Colon (tissue), 2 donors: ENCODE measurements at regions not wholly inside any gene's neighbourhood (a gene's known extent, or its start where the extent isn't known, plus 50 kb on each side); places are given as distances from the start of the nearest gene placed in this dataset.

Experiments used
- FAIRE-seq: peaks from 2 replicates; lab custom pipeline; 2012; peaks lifted over from hg19 to GRCh38; lab: Jason Lieb, UNC
- donor health status: control.
- donor health status: control.

GRCh38 chr6:119637768-119638167 lies 288.2 kb upstream of the MAN1A1 start:
- FAIRE-seq = no peak

GRCh38 chr6:119636060-119636459 lies 286.5 kb upstream of the MAN1A1 start:
- FAIRE-seq = no peak

DNA sequence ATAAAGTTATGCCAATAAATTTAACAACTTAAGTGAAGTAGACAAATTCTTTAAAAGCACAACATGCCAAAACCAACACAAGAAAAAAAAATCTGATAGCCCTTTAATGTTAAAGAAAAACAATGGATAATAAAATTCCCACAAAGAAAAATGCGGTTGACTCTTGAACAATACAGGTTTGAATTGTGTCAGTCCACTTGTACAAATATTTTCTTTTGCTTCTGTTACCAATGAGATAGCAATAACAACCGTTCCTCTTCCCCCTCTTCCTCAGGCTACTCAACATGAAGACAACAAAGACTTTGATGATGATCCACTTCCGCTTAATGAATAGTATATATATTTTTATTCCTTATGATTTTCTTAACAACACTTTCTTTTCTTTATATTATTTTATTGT lies 283.9 kb upstream of the MAN1A1 start:
- FAIRE-seq = no peak

- no peak for FAIRE-seq
Observed at GRCh38 chr6:119630561-119631192, 281.1 kb upstream of the MAN1A1 start.

DNA sequence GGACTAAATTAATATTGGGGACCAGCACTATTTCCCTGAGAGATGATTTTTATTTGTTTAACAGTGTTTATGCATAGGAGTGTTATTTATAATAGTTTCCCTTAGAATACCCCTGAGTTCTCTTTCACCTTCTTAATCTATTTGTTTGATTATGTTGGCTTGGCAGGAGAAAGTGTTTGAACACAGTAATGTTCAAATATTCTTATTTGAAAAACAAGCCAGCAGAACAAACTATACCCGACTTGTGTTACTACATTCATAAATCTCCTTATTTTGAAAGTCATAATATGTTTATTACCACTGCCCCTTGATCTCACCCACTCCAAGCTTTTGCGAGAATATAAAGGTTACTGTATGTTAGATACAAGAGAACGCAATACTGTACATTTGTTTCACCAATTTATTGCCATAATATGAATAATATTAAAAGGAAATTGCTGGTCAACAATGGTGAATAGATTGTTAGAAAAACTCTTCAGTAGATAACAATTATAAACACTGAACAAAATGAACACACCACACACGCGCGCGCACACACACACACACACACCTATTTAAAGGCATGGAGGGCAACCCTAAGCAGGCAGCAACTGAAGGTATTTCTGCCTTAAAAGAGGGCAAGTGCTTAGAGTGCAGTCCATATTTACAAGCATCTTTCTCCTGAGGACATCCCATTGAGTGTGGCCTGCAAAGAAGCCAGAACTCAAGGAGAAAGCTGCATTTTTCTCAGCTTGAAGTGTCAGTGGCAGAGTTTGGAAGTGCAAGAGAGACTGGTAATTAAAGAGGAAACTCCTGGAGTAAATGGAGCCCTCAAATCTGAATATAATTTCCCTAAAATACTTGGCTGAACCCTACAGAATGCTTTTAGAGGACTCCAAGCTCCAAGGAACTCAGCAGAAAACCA lies 279.4 kb upstream of the MAN1A1 start:
- no peak for FAIRE-seq

DNA sequence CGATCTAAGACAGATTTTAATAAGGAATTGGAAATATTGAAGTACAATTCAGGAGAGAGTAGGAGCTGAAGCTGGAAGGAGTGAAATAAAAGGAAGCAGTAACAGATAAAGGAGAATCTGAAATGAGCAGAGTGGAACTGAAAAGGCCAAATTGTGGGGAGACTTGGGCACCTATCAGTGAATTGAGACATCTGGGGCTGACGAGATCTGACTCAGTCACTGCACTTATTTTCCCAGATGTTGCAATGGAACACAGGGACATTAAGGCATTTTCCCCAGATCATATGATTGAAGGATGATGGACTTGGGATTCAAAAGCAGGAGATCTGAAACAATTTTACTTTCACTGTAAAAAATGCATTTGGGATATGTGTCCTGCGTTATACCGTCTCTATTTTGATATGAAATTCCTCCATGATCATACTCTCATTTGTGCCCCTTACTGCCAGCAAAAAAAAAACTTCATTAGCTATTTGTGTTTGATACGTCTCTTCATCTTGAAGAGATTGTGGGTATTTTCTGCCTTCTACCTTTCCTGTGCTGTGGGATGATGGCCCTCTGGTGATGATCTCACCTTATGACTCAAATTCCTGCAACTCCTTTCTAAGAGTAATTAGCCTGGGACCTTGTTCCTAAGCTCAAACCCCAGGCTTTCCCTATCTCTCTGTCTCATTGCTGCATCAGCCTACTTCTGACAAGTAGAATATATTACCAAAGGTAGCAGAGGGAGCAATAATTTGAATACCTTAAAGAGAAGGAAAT lies 278.5 kb upstream of the MAN1A1 start:
- no peak for FAIRE-seq

DNA sequence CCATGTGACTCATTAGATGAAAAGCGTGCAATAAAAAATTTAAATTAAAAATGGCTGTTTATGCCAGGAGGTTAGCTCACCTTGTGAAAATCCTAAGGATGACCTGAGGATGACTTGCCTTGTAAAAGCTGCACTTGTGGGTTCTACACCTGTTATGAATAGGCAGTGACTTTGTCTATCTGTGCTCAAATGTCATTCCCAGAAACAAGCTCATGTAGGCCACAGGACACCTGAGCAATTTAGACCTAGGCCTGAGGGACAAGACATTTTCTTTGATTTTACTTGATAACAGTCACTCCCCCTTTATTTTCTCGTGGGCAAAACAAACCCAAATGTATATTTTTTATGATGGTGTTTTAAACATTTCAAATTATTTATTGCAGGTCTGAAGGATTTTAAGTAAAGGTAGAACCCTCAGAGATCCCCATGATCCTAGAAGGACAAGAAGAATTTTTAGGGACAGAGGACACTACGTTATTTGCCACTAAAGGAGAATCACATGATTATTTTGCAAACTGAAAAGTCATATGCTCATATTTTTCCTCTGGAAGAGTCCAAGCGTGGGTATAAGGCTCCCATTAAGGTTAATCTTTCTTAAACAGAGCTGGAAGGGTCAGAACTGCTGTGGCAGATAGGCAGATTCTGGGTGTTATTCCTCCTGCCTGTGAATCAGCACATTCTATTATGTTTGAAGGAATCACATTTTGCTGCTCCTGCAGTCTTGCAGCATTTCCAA lies 277.5 kb upstream of the MAN1A1 start:
- FAIRE-seq = no peak

GRCh38 chr6:119620846-119621555 lies 271.4 kb upstream of the MAN1A1 start:
- no peak for FAIRE-seq

DNA sequence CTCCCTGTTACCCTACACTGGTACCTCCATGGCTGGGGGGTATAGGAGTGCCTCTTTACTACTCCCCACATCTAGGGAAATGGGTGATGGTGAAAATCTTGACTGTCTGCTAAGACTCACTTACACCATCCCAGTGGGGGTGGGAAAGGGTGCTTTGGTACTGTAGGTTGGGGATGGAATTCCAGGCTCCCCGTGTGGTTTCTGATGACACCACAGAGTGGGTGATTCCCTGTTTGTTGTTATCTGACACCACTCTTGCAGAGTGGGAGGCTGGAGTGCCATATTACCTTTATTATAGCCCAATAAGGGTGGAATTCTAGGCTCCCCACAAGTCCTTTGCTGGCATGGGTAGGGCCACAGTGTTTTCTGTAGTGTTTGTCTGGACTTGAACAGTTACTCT lies 264.6 kb upstream of the MAN1A1 start:
- FAIRE-seq = no peak

DNA sequence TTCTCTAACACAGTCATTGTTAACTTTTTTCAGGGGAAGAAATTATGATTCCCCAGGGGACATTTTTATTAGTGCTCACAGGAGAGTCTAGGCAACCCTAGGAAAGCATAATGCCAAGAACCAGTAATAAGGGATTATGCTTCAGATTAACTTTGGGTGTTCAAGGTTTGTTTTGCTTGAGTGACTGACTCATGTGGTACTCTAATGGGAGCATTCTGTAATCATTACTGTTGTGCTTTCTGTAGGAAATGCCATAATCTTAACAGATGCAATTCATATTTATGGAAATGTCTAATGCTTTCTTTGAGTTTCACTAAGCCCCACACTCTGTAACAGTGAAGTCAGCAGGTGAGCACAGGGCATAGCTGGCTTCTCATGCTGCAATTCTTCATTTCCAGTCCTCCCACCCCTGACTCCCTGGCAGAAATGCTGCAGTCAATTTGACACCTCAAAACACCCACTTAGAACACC lies 263.4 kb upstream of the MAN1A1 start:
- no peak for FAIRE-seq

DNA sequence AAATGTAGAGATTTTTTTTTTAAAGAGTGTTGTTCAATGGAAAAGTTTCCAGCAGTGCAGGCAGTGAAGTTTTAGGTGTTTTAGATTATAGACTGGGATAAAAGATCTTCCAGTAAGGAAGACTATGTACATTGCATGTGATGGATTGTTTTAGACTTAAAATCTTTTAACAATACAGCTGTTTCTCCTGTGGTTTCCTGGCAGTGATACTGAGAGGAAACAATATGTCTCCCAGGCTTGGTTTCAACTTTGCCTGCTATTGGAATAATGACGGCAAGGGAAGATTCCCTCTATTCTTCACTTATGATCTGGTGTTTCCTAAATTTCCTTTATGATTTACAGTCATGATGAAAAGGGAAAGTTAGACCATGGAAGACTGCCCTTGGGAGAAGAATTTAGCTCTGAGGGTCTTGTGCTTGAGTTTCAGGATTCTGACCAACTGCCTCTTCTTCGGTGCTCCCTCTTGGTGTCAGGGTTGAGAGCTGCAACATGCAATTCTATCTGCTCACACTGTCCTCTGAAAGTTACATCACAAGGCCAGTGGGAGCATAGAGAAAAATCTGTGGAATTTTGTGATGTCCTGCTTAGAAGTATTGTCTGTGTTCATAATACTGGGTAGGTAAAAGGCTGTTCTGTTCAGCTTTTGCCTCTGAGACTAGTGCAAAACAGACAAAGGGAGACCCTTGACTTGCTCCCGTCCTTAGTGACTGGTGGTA lies 262.8 kb upstream of the MAN1A1 start:
- no peak for FAIRE-seq

DNA sequence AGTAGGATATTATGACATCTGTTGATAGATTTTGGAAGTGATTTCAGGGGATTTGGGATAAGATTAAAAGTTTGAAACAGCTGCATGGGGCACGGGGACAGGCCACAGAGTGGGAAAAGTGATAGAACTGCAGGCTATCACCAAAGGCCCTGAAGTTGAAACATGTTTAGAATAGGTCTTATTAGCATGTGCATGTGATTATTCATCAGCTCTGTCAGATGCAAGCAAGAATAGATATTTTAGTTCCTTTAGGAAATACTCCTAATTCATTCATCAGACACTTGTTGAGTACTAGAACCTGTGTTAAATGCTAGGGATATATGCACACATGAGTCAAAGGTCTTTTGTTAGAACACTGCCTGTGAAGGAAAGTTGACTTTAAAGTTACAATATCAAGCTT lies 261.2 kb upstream of the MAN1A1 start:
- no peak for FAIRE-seq

GRCh38 chr6:119610265-119610664 lies 260.7 kb upstream of the MAN1A1 start:
- FAIRE-seq = no peak

- FAIRE-seq = no peak
Observed at GRCh38 chr6:119609865-119610264, 260.3 kb upstream of the MAN1A1 start.

DNA sequence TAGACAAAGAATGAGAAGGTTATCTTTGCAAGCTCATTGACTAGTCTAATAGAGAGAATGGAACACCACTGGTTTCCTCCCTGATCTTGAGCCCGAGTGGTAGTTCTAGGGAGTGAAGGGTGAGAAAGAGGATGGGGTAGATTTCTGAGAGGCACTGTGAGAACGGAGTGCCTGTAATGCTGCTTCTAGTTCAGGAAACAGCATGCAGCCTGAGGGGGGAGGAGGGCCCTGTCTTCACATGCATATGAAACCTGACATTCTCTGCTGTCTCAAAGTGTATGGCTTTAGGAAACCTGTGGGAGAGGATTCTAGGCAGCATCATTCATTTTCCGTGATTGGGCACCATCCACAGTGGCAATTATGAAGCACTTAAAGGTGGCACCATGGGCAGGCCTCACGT lies 259.4 kb upstream of the MAN1A1 start:
- no peak for FAIRE-seq

DNA sequence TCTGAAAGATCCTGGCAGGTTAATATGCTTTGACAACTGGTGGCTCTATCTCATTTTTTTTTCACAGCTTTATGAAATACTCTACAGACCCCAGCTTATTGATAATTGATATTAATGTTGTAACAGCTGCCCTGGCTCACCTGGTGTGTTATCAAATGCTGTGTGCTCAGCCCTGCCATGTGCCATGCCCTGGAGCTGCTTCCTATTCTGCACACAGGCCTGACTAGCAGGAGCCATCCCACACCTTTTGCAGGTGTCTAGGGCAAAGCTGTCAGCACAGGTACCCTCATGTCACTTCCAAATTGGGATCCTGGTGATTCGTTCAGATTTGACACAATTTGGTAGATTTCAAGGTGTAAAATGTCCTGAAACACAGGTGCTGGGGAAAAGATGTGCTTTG lies 254.6 kb upstream of the MAN1A1 start:
- no peak for FAIRE-seq

DNA sequence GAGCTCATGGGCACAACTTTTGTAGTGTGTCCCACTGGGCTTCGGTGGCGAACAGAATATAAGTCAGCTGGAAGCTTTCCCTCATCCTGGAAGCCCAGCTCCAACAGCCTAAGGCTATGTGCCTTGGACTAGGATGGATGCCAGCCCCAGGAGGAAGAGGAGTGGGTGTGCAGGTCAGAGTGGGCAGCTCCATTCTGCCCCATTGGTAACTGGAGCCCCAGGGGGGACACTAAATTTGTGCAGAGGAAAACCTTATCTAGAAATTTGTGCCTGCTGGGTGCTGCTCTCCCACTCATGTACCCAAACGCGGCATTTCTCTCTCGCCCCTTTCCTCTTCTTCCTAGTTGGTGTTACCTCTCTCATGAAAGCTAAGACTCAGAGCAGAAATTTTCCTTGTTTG lies 253.9 kb upstream of the MAN1A1 start:
- no peak for FAIRE-seq

DNA sequence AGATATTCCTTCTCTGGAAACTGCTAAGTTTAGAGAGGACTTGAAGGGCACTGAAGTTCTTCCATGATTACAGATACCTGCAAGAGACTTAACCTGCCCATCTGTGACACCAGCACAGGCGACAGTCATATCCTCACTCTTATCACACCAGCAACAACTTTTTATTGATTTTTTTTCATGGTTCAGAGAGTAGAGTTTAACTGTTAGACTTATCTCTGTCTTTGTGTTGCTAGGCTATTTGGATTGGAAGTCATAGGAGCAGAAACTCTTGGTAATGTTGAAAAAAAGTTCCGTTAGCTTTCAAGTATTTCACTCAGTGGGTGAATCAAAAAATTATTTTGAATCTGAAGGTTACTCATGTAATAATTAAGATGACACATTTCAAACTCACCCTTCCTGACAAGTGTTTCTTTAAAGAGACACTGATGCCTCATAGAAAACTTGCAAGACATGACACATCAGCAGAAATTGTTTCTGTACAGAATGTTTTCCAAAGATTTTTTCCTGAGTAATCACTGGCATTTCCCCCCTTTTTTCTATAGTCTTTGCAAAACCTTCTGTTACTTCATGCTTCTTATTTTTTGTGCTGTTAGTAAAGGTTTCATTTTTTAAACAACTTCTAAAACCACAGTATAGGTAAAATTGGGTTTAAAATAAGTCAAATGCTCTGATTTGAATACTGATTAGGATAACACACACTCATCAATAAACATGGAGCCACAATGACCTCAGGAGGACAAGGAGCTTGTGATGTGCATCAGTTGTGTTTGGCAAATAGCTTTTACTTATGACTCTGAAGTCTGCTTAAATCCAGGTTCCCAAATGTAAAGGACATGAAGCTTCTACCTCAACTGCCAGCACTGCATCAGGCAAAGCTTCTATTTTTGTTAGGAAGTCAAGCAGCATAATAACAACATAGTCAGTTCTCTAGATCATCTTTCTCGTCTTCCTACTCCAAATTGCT lies 252.9 kb upstream of the MAN1A1 start:
- FAIRE-seq = no peak

DNA sequence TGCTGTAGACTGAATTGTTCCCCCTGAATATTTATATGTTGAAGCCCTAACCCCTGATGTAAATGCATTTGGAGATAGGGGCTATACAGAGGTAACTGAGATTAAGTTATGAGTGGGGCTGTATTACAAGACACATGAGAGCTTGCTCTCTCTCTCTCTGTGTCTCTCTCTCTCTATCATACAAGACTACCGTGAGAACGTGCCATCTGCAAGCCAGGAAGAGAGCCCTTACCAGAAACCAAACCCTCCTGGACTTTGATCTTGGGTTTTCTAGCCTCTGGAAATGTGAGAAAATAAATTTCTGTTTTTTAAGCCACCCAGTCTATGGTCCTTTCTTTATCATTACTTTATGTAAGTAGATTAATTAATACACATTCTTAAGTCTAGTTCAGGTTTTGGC lies 249.3 kb upstream of the MAN1A1 start:
- no peak for FAIRE-seq

DNA sequence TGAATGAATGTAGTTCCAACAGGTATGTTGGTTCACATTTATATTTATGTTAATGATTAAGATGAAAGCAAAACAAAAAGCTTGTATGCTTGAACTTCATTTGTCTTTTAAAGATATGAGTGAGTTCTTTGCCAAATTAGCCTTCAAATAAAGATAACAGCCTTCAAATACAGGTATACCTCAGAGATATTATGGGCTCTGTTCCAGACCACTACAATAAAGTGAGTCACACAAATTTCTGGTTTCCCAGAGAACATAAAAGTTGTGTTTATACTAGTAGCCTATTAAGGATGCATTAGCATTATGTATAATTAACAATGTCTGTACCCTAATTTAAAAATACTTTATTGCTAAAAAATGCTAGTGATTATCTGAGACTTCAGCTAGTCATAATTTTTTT lies 245.3 kb upstream of the MAN1A1 start:
- no peak for FAIRE-seq
